Glomerular visceral epithelial cell (primary cell): ENCODE measurements at regions not wholly inside any gene's neighbourhood (a gene's known extent, or its start where the extent isn't known, plus 50 kb on each side); places are given as distances from the start of the nearest gene placed in this dataset.
"Not testable (repeated sequence)": the region's sequence is repeated elsewhere in the genome, so short reads cannot be mapped to it uniquely, and the experiment has no call there.

Experiments used
- DNase-seq: peaks from one replicate; pipeline ENCODE4 v3.0.0-alpha.2; 2016; ENCODE audit errors: extremely low spot score

DNA sequence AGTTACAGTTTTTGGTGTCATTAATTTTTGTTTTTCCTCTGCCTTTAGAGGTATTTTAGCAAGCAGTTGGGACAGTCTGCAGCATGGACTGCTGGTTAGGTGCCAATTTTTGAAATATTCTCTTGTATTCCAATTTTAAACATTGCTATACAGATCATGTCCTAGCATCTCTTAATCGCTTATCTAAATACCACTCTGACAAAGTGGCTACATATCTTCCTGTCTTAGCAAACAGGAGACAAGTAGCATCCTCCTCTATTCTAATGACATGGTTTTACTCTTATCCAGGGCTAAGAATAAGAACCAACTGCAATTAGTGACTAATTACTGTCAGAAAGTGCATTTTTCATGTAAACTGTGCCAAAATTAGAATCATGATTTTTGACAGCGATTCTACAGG is 117.8 kb upstream of the ATP2B1 start:
- no peak for DNase-seq

DNA sequence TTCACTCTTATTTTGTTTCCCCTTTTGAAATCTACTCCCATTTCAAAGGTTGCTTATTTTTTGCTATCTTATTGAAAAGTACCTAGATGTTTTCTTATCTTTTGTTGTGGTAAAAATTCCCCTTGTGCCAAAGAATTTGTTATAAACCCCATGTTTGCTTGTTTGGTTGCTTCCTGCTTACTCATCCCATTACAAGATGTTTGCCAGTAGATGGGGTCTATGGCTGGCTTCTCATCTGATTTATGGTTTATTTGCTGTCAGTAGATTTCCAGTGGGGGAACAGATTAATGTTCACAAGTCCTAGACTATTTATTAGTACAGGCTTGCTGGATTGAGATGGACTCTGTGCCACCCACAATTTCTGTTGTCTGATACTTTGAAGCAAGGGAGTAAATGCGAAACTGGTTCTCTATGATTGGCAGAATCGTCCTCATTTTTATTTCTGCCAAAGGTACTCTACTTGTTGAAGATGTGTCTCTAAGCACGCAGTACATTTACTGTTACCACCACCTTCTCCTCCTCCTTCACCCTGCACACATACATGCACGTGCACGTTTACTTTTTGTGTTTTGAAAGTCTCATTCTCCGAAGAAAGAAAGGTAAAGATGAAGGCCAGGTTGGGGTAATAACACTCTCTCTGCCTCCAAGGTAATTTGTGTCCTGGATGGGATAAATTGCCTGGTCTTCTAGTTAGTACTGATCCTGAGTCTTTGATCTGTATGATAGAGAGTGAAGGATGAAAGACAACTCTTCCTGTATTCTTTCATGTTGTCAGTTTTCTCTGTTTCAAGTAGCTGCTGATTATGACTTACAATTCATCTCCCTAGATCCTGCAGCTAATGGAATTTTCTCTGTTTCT is 117.2 kb upstream of the ATP2B1 start:
- no peak for DNase-seq

DNA sequence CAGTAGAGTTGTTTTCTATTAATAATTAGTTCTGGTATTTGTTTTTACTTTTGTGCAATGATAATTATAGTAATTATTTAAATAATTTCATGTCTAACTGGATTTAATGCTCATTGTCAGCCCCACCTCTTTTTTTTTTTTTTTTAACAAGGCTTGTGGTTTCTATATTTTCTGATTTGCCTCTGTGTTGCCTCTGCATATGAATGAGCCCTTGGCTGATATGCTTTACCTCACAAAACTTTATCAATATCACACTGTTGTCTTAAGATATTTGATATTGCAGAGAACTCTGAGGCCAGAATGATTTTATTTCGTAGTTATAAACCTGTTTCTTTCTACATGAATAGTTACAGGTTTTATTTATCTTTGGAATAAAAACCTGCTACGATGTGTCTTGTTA is 116.2 kb upstream of the ATP2B1 start:
- no peak for DNase-seq

DNA sequence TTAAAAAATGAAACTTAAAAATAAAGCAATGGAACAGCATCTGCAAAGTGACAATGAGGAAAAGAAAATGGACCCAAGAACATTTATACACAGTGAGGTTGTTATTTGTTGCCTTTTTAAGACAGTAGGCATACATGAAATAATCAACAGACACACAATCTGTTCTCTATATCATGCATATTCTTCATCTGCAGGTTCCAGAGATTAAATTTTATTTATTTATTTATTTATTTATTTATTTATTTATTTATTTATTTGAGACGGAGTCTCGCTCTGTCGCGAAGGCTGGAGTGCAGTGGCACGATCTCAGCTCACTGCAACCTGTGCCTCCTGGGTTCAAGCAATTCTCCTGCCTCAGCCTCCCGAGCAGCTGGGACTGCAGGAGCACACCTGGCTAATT is 114.4 kb upstream of the ATP2B1 start:
- not testable (repeated sequence) for DNase-seq

DNA sequence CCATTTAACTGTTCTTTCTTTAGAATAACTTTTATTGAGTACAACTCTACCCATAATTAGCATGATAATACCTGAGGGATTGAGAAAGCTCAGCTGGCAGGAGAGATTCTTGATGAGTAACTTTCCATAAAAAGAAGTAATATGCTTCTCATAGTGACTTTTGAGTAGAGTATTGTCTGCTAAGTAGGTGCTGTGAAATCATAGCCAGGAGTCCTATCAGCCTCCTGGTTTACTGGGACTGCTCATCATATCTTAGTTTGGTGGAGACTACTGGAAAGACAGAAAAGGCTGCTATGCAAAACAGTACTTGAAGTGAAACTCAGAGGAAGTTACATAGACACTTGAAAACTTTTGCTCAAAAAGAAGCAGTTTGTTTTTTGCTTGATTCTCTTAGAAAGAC is 113.3 kb upstream of the ATP2B1 start:
- no peak for DNase-seq

DNA sequence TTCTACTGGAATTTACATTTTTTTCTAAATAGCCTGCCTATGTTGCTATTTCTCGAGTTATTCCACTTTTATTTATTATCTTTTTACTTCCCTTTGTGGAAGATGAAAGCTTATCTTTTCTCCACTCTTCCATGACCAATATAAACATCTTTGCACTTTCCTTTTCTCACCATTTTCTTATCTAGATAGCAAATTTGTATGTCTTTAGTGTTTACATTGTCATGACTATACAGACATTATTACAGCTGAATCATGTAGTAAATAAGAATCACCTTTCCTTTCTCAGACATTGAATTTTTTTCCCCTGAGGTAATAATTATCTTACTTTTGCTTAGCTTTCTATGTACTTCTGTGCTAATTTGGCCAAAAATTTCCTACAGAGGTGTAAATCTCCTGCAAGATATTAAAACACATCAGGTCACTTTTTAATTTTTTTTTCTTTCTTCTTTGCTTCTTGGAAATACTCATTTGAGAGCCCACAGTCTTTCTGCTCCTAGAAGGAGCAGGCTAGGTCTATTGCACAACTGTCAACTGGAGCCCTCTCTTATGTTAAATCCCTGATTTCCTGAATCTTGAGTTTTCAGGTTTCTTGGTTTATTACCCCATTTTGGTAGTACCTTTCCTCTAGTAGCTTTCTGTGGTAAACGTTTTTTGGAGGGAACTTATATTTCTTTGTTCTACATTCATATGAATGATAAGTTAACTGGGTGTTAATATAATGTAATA is 109.0 kb upstream of the ATP2B1 start:
- no peak for DNase-seq

DNA sequence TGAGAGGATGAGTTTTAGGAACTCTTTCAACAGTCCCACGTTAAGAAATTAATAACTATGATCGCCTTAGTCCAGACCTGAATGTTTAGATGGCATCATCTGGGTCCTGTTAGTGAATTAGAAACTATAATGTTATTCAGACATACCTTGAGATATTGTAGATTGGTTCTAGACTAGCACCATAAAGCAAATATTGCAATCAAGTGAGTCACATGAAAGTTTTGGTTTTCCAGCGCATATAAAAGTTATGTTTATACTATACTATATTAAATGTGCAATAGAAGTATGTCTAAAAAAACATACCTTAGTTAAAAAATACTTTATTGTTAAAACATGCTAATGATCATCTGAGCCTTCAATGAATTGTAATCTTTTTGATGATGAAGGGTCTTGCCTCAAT is 106.6 kb upstream of the ATP2B1 start:
- DNase-seq, result no peak

DNA sequence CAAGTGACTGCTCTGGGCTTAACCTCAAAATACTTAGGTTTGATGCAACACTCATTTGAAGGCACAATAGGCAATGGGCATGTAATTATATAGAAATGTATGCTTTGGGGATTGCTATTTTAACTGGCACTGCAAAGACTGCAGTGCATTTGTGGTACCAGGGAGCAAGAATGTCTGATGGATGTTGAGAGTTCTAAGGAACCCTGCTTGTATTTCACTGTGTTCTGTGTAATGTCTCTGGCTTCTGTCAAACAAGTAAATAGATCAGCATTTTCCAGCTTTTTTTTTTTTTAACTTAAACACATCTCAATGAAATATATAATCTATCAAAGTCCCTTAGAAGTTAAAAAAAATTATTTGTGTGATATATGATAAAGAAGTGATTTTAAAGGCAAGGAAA is 94.8 kb upstream of the ATP2B1 start:
- no peak for DNase-seq

DNA sequence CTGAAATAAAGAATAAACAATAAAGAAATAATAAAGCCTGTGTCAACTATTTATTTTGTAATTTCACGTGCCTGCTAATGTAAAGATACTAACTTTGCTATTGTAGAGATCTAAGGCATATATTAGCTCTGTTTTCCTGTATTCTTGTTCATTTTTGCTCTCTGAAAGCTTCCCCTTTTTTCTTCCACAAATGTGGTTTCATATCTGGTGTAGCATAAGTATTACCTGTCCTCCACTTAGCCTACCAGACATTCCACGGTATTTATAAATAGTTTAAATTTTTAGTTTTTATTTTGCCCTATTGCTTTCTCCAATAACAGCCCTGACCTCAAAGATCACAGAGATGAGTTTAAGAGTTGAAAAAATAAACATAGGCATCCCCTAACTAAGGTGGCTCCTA is 92.6 kb upstream of the ATP2B1 start:
- no peak for DNase-seq

DNA sequence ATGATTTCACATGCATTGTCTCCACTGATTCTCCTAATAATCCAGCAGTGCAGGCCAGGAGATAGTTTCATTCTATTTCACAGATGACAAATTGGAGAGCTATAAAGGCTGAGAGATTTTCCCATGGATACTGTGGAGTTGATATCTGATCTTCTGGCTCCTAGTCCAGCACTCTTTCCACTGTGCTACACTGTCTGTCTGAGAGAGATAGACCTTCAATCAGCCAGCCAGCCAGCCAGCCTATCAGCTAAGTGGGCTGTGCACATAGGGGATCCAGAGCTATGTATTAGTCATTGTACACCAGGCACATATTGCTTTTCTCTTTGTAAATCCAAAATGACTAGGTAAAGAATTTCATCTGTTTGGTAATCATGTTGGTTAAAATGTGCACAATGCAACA is 91.8 kb upstream of the ATP2B1 start:
- no peak for DNase-seq

DNA sequence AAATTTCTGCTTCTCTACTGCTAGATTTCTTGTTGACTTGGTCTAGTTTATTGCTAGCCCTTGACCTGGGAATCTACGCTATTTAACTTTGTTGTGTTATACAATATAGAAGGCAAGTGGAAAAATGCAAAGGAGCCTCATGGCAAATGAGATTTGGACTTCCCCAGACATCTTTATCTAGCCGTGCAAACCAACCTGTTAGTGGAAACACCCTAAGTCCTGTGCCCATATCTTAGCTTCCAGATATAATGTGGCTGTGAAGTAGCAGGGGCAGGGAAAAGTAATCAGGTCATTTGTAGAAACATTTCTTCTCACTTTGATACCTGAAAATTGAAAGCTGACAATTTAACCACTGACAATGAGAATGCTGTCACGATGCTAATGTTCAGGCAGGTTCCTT is 90.7 kb upstream of the ATP2B1 start:
- no peak for DNase-seq

DNA sequence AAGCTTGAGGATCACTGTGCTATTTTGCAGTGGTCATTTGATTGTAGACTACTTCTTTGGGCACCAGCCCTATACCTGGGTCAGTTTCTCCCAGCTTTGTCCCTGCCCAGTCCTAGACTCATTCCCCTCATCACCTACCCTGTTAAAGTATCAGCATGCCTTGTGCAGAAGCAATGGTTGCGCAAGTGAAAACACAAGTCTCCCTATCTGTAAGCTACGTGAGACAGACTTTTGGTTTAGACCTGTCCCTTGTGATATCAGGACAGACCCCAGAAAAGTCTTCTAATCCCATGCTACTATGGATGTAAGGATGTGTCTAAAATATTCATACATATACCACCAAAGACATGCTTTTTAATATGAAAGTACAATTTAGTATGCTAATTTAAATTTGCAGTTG is 88.8 kb upstream of the ATP2B1 start:
- no peak for DNase-seq

DNA sequence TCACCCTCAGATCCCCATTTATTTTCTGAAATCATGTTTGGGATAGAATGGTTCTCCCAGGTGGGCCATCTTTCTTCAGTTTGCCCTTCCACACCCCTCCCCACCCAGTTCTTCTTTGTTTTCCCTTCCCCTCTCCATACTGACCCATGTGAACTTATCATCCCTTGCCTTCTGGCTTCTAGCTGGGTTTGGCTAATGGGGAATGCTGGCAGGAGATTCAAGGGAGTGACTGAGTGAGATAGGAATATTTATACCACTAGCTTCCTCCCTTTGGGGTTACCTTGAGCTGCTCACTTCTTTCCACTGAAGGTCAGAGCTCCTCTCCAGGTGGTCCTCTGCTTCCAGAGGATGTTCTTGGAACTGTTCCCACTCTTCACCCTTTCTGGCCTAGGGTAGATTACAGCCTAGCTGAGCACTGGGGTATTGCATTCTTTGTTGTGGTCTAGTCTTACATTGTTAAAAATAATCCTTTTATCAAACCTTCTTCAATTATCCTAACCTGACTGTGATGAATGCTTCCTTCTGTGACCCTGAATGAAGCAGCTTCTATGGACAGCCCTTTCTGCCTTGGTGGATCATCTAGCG is 88.3 kb upstream of the ATP2B1 start:
- no peak for DNase-seq

DNA sequence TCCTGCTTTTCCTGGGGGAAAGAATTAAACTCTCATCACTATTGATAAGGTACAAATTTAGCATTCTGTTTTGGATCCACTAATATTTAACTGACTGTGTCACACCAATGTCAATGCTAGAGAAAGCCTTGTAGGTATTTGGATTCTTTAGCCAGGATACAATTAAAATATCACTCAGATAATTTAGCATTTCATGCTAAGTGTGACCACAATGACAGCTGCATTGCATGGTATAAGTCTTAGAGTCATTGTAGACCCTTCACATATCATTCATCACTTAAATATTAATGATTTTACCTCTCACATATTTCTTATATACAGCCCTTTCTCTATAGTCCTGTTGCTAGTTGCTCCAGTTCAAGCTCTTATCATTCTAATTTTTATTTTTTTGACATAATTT is 85.3 kb upstream of the ATP2B1 start:
- DNase-seq, result no peak

DNA sequence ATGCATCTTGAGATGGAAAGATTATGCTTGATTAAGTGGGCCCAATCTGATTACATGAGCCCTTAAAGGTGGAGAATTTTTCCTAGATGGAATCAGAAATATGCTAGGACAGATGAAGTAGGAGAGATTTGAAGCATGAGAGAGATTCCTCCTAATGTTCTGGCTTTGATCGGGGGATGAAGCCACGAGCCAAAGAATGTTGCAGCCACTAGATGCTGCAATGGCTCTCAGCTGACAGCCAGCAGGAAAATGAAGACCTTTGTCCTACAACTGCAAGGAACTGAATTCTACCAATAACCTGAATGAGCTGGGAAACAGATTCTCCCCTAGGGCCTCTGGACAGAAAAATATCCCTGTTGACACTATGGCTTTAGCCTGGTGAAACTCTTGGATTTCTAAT is 82.6 kb upstream of the ATP2B1 start:
- DNase-seq, result no peak

DNA sequence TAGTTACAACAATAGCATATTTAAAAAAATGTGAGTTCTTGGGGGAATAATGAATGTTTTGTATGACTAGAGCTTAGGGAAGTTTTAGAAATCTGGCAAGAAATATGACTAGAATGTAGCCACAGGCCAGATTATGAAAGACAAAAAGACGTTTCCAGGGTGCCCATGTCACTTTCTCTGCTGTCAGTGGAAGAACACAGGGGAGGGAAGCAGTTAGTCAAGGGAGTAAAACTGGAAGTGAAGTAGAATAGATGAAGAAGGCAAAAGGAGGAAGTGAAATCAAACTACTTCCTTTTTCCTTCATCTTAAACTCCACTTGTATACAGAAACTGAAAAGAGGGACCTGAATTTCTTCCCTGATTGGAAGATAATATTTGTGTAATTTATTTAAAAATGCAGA is 81.2 kb upstream of the ATP2B1 start:
- DNase-seq, result no peak

DNA sequence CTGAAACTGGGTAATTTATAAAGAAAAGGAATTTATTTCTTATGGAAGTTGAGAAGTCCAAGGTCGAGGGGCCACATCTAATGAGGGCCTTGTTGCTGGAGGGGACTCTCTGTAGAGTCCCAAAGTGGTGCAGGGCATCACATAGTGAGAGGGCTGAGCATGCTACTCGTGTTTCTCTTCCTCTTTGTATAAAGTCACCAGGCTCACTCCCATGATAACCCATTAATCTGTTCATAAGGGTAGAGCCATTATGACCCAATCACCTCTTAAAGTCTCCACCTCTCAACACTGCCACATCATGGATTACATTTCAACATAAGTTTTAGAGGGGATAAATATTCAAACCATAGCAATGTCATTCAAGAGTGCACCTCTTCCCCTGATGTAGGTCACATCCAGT is 79.1 kb upstream of the ATP2B1 start:
- no peak for DNase-seq

DNA sequence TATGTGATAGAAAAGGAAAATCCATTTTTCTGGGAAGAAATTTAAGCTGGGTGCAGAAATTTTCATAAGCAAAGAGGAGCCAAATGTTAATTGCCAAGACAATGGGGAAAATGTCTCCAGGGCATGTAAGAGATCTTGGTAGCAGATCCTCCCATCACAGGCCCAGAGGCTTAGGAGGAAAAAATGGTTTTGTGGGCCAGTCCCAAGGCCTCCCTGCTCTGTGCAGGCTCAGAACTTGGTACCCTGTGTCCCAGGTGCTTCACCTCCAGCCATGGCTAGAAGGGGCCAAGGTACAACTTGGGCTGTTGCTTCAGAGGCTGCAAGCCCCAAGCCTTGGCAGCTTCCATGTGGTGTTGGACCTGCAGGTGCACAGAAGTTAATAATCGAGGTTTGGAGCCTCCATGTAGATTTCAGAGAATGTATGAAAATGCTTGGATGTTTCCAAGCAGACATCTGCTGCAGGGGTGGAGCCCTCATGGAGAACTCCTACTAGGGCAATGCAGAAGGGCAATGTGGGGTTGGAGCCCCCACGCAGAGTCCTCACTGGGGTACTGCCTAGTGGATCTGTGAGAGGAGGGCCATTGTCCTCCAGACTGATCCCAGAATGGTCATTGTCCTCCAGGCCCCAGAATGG is 77.7 kb upstream of the ATP2B1 start:
- no peak for DNase-seq

DNA sequence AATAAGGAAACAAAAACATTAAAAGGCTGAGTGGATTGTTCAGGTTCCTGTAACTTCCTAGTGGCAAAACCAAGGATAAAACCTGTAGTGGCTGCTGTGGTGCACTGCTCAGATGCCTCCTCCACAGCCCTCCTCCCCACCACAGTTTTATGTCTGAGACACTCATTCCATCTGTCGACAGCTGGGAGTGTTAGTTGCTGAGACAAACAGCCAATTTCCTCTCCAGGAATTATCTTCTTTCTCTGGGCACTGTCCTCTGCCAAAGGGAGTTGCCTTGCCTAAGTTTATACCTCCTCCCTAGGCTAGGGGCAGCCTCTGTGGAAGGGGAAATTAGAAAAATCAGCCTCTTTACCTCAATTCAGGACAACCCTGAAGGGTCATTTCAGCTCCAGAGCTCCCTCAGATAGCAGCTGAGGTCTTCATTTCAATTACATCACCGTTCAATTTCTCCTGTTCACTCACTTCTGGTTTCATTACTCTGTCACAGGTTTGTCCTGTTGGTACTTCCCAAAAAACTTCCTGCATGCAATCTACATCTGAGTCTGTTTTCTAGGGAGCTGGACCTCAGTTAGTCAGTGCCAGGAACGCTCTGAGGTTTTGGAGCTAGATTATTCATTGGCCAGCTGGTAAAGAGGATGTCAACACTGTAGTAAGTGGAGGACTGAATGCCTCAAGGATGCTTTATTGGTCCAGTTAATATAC is 74.9 kb upstream of the ATP2B1 start:
- DNase-seq, result peak; percentile 38

DNA sequence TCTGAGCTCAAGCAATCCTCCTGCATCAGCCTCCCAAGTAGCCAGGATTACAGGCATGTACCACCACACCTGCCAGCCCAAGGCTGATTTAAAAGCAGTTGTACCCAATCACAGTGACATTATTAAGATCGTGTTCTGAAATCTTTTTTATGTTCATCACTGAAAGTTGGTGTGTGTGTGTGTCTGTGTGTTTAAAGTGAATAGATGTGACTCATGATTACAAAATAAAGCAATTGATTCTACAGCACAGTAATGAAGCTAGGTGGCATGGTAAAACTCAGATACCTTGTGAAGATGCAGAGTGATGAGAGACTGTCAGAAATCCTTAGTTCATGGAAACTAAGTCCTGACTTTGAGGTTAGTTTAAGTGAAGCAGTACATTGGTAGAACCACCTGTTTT is 74.2 kb upstream of the ATP2B1 start:
- DNase-seq, result no peak

DNA sequence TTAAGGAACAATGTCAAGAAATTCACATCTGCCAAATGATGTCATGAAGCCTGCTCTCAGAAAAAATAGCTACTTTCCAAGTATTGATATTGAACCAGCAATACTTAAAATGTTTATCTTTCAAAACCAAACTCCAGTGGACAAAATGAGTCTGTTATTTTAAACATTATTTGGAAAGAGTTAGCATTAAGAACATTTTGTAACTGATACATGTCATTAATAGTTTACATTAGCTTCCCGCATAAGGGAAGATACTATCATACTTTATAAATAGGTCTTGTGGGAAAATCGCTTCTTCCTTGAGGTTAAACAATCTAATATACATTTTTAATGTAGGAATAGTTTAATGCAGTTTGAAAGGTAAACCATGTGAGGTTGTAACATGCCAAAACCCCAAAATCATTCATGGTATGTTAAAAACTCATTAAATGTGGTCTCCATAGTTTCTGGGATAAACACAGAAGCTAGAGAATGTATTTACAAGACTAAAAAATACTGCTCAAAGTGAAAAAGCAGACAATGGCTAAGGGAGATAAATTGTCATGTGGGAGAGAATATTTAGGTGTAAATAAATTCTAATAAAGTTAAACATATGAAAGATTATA is 73.4 kb upstream of the ATP2B1 start:
- no peak for DNase-seq

DNA sequence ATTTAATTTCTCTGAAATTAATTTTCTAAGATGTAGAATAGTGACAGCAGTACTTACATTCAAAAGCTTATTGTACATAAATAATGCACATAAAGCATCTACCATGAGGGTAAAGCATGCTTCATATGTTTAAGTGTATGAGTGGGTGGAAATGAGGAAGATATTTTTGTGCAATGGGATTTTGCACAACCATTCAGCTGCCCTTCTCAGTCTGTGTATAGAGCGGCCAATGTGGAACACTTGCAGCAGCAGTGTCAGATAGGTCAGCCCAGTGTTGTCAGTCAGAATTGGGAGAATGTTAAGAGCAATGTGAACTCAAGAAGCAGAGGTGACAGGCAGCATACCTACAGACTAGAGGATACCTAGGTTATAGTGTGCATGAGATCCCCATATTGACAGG is 72.5 kb upstream of the ATP2B1 start:
- DNase-seq, result no peak
